HG03378 (cell line): ENCODE measurements at regions not wholly inside any gene's neighbourhood (a gene's known extent, or its start where the extent isn't known, plus 50 kb on each side); places are given as distances from the start of the nearest gene placed in this dataset.
A peak's percentile ranks its signal among the peaks of the same experiment; 100 is the strongest.
"Not testable (repeated sequence)": the region's sequence is repeated elsewhere in the genome, so short reads cannot be mapped to it uniquely, and the experiment has no call there.

Experiments
- ATAC-seq: cut with Tn5 transposase; IDR thresholded peaks from one replicate; pipeline ENCODE4 v1.9.1; 2021; ENCODE audit warnings: mild to moderate bottlenecking, moderate library complexity; ENCODE audit not compliant: unreplicated experiment

GRCh38 chr3:105278688-105279087, 88.0 kb upstream of the ALCAM start:
- ATAC-seq: peak; percentile 57

- ATAC-seq: no peak
These were observed 84.7 kb upstream of the ALCAM start for GRCh38 chr3:105281989-105282388.

DNA sequence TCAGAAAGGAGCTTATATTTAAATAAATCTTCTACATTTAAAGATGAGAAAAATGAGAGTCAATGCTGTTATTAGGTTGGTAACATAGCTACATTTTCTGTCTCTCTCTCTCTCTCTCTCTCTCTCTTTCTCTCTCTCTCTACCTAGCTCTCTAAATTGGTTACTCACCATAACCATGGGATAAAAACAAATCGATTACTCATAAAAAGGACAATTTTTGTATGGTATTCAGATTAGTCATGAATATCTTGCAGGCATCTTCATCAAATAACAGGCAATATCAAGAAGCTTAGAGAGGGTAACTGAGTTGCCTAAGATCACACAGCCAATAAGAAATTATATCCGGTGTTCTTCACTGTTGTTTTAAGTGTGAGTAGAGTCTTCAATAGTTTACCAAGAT, 81.8 kb upstream of the ALCAM start:
- ATAC-seq: no peak

DNA sequence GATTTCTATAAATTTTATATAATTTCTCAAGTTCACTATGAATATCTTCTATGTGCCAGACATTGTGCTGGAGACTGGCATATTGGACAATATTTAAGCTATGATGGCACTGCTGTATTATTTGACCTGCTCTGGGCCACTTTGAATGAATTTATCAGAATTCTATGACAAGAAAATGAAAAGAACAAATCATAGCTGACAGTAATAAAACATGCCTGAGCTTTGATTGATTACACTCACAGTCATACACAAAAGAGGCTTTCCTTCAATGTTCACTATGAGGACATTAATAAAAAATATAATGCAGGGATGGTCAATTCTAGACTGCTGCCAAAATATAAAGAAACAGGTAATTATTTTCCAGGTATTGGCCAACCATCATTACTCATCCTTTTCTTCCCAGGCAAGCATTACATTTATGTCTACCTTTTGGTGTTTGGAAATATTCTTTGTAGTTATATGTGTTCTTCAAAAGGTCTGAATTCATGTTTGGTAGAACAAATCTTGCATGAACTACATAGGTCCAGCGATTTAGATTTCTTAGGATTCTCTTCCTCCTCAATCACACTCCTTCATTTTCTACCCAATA, 81.0 kb upstream of the ALCAM start:
- ATAC-seq: no peak

DNA sequence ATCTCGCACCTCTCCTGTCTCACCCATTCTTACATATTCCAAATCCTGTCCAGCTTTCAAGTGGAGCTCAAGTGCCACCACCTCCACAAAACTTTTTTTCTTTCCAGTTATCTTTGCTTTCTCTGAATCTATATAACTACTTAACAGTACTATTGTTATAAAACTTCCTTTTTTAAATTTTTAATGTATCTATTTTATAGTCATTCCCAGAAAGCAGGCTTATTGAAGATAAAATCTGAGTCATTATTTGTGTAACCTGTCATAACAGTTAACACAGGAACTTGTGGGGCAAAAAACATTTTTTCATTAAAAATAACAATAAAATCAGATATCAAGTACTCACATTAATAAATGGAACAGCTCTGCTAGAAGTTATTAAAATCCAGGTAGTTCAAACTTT, 73.3 kb upstream of the ALCAM start:
- ATAC-seq: no peak

DNA sequence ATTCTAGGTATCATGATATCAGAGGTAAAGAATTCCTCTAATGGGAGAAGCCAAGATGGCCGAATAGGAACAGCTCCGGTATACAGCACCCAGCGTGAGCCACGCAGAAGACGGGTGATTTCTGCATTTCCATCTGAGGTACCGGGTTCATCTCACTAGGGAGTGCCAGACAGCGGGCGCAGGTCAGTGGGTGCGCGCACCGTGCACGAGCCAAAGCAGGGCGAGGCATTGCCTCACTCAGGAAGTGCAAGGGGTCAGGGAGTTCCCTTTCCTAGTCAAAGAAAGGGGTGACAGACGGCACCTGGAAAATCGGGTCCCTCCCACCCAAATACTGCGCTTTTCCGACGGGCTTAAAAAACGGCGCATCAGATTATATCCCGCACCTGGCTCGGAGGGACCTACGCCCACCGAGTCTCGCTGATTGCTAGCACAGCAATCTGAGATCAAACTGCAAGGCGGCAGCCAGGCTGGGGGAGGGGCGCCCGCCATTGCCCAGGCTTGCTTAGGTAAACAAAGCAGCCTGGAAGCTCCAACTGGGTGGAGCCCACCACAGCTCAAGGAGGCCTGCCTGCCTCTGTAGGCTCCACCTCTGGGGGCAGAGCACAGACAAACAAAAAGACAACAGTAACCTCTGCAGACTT, 70.4 kb upstream of the ALCAM start:
- not testable (repeated sequence) for ATAC-seq

- no peak for ATAC-seq
These were observed 62.2 kb upstream of the ALCAM start for GRCh38 chr3:105304487-105304886.

- no peak for ATAC-seq
These were observed 51.6 kb upstream of the ALCAM start for GRCh38 chr3:105315144-105315543.

GRCh38 chr3:105315815-105316214, 50.9 kb upstream of the ALCAM start:
- no peak for ATAC-seq

GRCh38 chr3:105316331-105316730, 50.4 kb upstream of the ALCAM start:
- ATAC-seq: no peak
